HepG2 (cell line): ENCODE measurements at regions not wholly inside any gene's neighbourhood (a gene's known extent, or its start where the extent isn't known, plus 50 kb on each side); places are given as distances from the start of the nearest gene placed in this dataset.

Experiments
- ATAC-seq: fragments of 200-7000 bp; cut with Tn5 transposase; 3 replicates; pipeline ENCODE4 v1.9.1; 2020; ENCODE audit warnings: mild to moderate bottlenecking, moderate library complexity
- BruUV-seq: library from RNA; stranded (reverse); fragments of 400-500 nt; replicated peaks from 2 replicates; lab custom pipeline; 2021; lab: Mats Ljungman, UMichigan
- CTCF ChIA-PET: fragments of 300-600 bp; formaldehyde crosslinking; extraction: SDS; loops from one replicate; lab custom pipeline; 2021; ENCODE audit warnings: low total read pairs, inconsistent platforms, low intra/inter-chr PET ratio; lab: Yijun Ruan, JAX
- POLR2A ChIA-PET: fragments of 350-600 bp; sonication (Branson Sonifier 250); formaldehyde crosslinking; loops from one replicate; lab custom pipeline; 2020; ENCODE audit warnings: antibody characterized with exemption, inconsistent platforms; lab: Yijun Ruan, JAX
- DNase-seq: peaks from one replicate; pipeline ENCODE4 v3.0.0-alpha.2; 2015; ENCODE audit warnings: low spot score
- FAIRE-seq: peaks from 3 replicates; lab custom pipeline; 2011; peaks lifted over from hg19 to GRCh38; lab: Jason Lieb, UNC
- H2AFZ ChIP-seq: one replicate; pipeline ENCODE4 v1.6.1; 2011; ENCODE audit warnings: low read length, inconsistent platforms
- H3K27ac ChIP-seq: fragments of 300-600 bp; 3 replicates; pipeline ENCODE4 v1.8.0; 2011; ENCODE audit warnings: mixed run types, mild to moderate bottlenecking, mixed read lengths, low read length, inconsistent platforms; ENCODE audit not compliant: insufficient read depth; ENCODE audit errors: extremely low read length
- H3K27me3 ChIP-seq, 2 experiments: fragments of 200-600 bp in 1 of 2; 2 replicates in 1 of 2; 3 replicates in 1 of 2; pipeline versions ENCODE4 v1.6.0 to v1.8.0; 2011; ENCODE audit warnings: low read length in 2 of 2, mild to moderate bottlenecking in 2 of 2, moderate library complexity in 2 of 2, inconsistent platforms in 1 of 2; ENCODE audit not compliant: insufficient read depth in 2 of 2, control insufficient read depth in 1 of 2
- H3K36me3 ChIP-seq, 2 experiments: fragments of 200-600 bp in 1 of 2; replicated peaks in 1 of 2; 2 replicates in 1 of 2; 3 replicates in 1 of 2; pipeline versions ENCODE4 v1.5.1 to v1.8.0; 2011; ENCODE audit warnings: low read length in 2 of 2, inconsistent platforms in 1 of 2; ENCODE audit not compliant: insufficient read depth in 2 of 2, control insufficient read depth in 1 of 2
- H3K4me1 ChIP-seq: 2 replicates; pipeline ENCODE4 v1.5.1; 2012; ENCODE audit warnings: low read length, inconsistent platforms; ENCODE audit not compliant: insufficient read depth
- H3K4me2 ChIP-seq: 2 replicates; pipeline ENCODE4 v1.6.0; 2011; ENCODE audit warnings: low read depth, low read length, inconsistent platforms
- H3K4me3 ChIP-seq, 3 experiments: fragments of 200-600 bp in 1 of 3; sonication (generic), shearing (Covaris generic) in 1 of 3; replicated peaks in 1 of 3; 2 replicates each; pipeline ENCODE4 v1.5.1; 2011 to 2016; ENCODE audit warnings: low read length in 3 of 3, inconsistent platforms in 2 of 3, low read depth in 2 of 3, mild to moderate bottlenecking in 2 of 3, control low read depth in 1 of 3, mixed read lengths in 1 of 3; ENCODE audit not compliant: insufficient read depth in 1 of 3
- H3K79me2 ChIP-seq: one replicate; pipeline ENCODE4 v1.6.1; 2011; ENCODE audit warnings: low read length, inconsistent platforms; ENCODE audit not compliant: insufficient read depth
- H3K9ac ChIP-seq: 2 replicates; pipeline ENCODE4 v1.6.0; 2011; ENCODE audit warnings: mild to moderate bottlenecking, low read depth, low read length, inconsistent platforms; ENCODE audit not compliant: insufficient read depth
- H3K9me3 ChIP-seq: 2 replicates; pipeline ENCODE4 v1.5.1; 2012; ENCODE audit warnings: mild to moderate bottlenecking, low read length
- H4K20me1 ChIP-seq: 2 replicates; pipeline ENCODE4 v1.6.0; 2011; ENCODE audit warnings: inconsistent platforms, mild to moderate bottlenecking, low read length, moderate library complexity; ENCODE audit not compliant: insufficient read depth
- CBX5 ChIP-seq: sonication (generic); formaldehyde crosslinking; IDR thresholded peaks from 2 replicates; pipeline ENCODE4 v1.4.0; 2020; ENCODE audit warnings: missing genetic modification reagents, borderline replicate concordance
- FOXM1 ChIP-seq: sonication (generic); formaldehyde crosslinking; IDR thresholded peaks from 2 replicates; pipeline ENCODE4 v1.5.0; 2020; ENCODE audit warnings: missing genetic modification reagents
- KDM1A ChIP-seq: IDR thresholded peaks from 2 replicates; pipeline ENCODE4 v1.6.1; 2016; ENCODE audit warnings: missing compliant biosample characterization
- KDM5A ChIP-seq: fragments of 200-600 bp; sonication (generic); IDR thresholded peaks from 2 replicates; pipeline ENCODE4 v1.7.0; 2018; ENCODE audit warnings: antibody characterized with exemption, mild to moderate bottlenecking, low read length, borderline replicate concordance
- RBAK ChIP-seq: sonication (generic); formaldehyde crosslinking; IDR thresholded peaks from 2 replicates; pipeline ENCODE4 v1.5.1; 2020; ENCODE audit warnings: mild to moderate bottlenecking, missing genetic modification reagents
- SKIL ChIP-seq: sonication (generic); formaldehyde crosslinking; IDR thresholded peaks from 2 replicates; pipeline ENCODE4 v1.8.0; 2022; ENCODE audit warnings: missing genetic modification reagents, mild to moderate bottlenecking, moderate library complexity, borderline replicate concordance
- SSRP1 ChIP-seq: IDR thresholded peaks from 2 replicates; pipeline ENCODE4 v1.6.1; 2016; ENCODE audit warnings: control low read depth
- ZBTB38 ChIP-seq: sonication (generic); formaldehyde crosslinking; IDR thresholded peaks from 2 replicates; pipeline ENCODE4 v1.5.1; 2020; ENCODE audit warnings: mild to moderate bottlenecking, missing genetic modification reagents
- ZMAT5 ChIP-seq: sonication (generic); formaldehyde crosslinking; IDR thresholded peaks from 2 replicates; pipeline ENCODE4 v1.5.0; 2020; ENCODE audit warnings: mild to moderate bottlenecking, low read depth, missing genetic modification reagents, borderline replicate concordance
- ZNF251 ChIP-seq: sonication (generic); formaldehyde crosslinking; IDR thresholded peaks from 2 replicates; pipeline ENCODE4 v1.9.0; 2021; ENCODE audit warnings: mild to moderate bottlenecking, missing genetic modification reagents
- ZNF331 ChIP-seq: sonication (generic); formaldehyde crosslinking; IDR thresholded peaks from 2 replicates; pipeline ENCODE4 v1.4.0; 2020; ENCODE audit warnings: missing genetic modification reagents
- ZNF383 ChIP-seq: sonication (generic); formaldehyde crosslinking; IDR thresholded peaks from 2 replicates; pipeline ENCODE4 v1.4.0; 2020; ENCODE audit warnings: missing genetic modification reagents, mild to moderate bottlenecking, borderline replicate concordance
- ZNF432 ChIP-seq: sonication (generic); formaldehyde crosslinking; IDR thresholded peaks from 2 replicates; pipeline ENCODE4 v1.5.0; 2020; ENCODE audit warnings: missing genetic modification reagents, mild to moderate bottlenecking, borderline replicate concordance
- ZNF547 ChIP-seq: sonication (generic); formaldehyde crosslinking; IDR thresholded peaks from 2 replicates; pipeline ENCODE4 v1.5.1; 2020; ENCODE audit warnings: mild to moderate bottlenecking, missing genetic modification reagents
- WGBS: methylation state at CpG from one replicate; pipeline ENCODE4 v1.1.6; 2017; ENCODE audit warnings: low lambda C conversion rate; 5-methylcytosine and 5-hydroxymethylcytosine counted together
- in situ Hi-C: cut with HindIII; loops from 2 replicates; pipeline ENCODE4 v1.10.0; 2017; ENCODE audit warnings: low pct_unique_long_range_greater_than_20kb; ENCODE audit not compliant: extremely low pct_ligation_motif_present
- intact Hi-C: fragments of 100-400 bp; cut with micrococcal nuclease; formaldehyde crosslinking; loops from one replicate; pipeline ENCODE4 v1.10.0; 2022; ENCODE audit not compliant: unreplicated experiment

GRCh38 chr19:30090963-30091362, 148.9 kb downstream of the URI1 start:
- POLR2A ChIA-PET: no interaction called here
- no peak for ATAC-seq
- no peak overlapping the region for H3K9ac ChIP-seq
- in situ Hi-C loops: no loop called here
- TF ChIP-seq KDM1A (CRISPR knock-in tag) (no peak), RBAK (CRISPR knock-in tag) (no peak), SKIL (no peak), ZBTB38 (CRISPR knock-in tag) (no peak), ZNF432 (CRISPR knock-in tag) (no peak), KDM5A (no peak)
- TF ChIP-seq, all 625 proteins: peak for 0
- no peak overlapping the region for H3K4me2 ChIP-seq
- H4K20me1 ChIP-seq: no peaks in the 10 kb centered on the region
- H2AFZ ChIP-seq: no peak overlapping the region
- peaks cover 5 to 17% of the 10 kb centered on the region in 2 experiments; a peak in 3 of 5 replicates for H3K27me3 ChIP-seq
- H3K27ac ChIP-seq: no peak overlapping the region
- no peak overlapping the region for H3K4me3 ChIP-seq
- BruUV-seq: no TSS peak
- DNase-seq (no peak), FAIRE-seq (no peak)
- intact Hi-C loops: no loop called here
- no peaks in the 10 kb centered on the region for H3K79me2 ChIP-seq
- WGBS: 10% methylated on average over 7 of the region's 7 CpGs
- H3K4me1 ChIP-seq: no peaks in the 10 kb centered on the region
- no peaks in the 10 kb centered on the region for H3K9me3 ChIP-seq
- H3K36me3 ChIP-seq: no peaks in the 10 kb centered on the region
- CTCF ChIA-PET: no interaction called here

- Histone ChIP-seq H3K36me3 (no peaks in the 10 kb centered on the region), H3K27me3 (peaks cover 5 to 17% of the 10 kb centered on the region in 2 experiments; a peak in 3 of 5 replicates), H3K9me3 (no peaks in the 10 kb centered on the region), H3K4me3 (no peak overlapping the region), H3K27ac (no peak overlapping the region), H3K4me2 (no peak overlapping the region), H2AFZ (no peak overlapping the region), H3K4me1 (no peaks in the 10 kb centered on the region), H3K9ac (no peak overlapping the region), H3K79me2 (no peaks in the 10 kb centered on the region), H4K20me1 (no peaks in the 10 kb centered on the region)
- no peak for FAIRE-seq
- ChIA-PET POLR2A (no interaction called here), CTCF (no interaction called here)
- BruUV-seq: no TSS peak
- no peak for ATAC-seq
- intact Hi-C loops: no loop called here
- in situ Hi-C loops: no loop called here
- 44% methylated on average over 4 of the region's 10 CpGs for WGBS
- DNase-seq: no peak
- no peak for TF ChIP-seq ZNF383
- TF ChIP-seq ZNF547 (CRISPR knock-in tag): no peak
- no peak for TF ChIP-seq FOXM1 (CRISPR knock-in tag)
- no peak for TF ChIP-seq ZMAT5 (CRISPR knock-in tag)
- TF ChIP-seq ZNF251: no peak
- no peak for TF ChIP-seq ZNF331
- TF ChIP-seq CBX5 (CRISPR knock-in tag): no peak
- TF ChIP-seq SSRP1 (CRISPR knock-in tag): no peak
Measured at GRCh38 chr19:30091456-30091855, 149.4 kb downstream of the URI1 start.
